ENCODE measurements at regions not wholly inside any gene's neighbourhood (a gene's known extent, or its start where the extent isn't known, plus 50 kb on each side); places are given as distances from the start of the nearest gene placed in this dataset.

GRCh38 chr21:34022627-34023335 is 50.6 kb upstream of the MRPS6 start:
- peak; percentile 72 for DNase-seq (ENCODE audit: low read depth)

DNA sequence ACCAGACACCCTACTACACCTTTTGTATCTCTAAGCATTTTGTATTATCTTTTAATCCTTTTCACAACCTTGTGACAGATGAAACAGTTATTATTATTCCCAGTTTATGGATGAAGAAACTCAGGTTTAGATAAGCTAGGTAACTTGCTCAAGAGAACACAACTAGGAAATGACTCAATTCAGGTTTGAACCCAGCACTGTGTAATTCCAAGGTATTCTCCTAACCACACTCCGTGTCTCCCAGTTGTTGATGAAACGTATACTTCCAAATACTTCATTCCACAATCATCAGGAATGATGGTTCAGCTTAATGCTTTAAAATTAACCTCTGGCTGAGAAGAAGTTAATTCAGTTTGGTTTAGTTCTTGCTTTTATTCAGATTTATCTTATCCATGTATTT is 51.7 kb upstream of the MRPS6 start:
- DNase-seq (ENCODE audit: low read depth): no peak

- no peak for DNase-seq (ENCODE audit: low read depth)
These were observed 52.3 kb upstream of the MRPS6 start for GRCh38 chr21:34020983-34021553.

DNA sequence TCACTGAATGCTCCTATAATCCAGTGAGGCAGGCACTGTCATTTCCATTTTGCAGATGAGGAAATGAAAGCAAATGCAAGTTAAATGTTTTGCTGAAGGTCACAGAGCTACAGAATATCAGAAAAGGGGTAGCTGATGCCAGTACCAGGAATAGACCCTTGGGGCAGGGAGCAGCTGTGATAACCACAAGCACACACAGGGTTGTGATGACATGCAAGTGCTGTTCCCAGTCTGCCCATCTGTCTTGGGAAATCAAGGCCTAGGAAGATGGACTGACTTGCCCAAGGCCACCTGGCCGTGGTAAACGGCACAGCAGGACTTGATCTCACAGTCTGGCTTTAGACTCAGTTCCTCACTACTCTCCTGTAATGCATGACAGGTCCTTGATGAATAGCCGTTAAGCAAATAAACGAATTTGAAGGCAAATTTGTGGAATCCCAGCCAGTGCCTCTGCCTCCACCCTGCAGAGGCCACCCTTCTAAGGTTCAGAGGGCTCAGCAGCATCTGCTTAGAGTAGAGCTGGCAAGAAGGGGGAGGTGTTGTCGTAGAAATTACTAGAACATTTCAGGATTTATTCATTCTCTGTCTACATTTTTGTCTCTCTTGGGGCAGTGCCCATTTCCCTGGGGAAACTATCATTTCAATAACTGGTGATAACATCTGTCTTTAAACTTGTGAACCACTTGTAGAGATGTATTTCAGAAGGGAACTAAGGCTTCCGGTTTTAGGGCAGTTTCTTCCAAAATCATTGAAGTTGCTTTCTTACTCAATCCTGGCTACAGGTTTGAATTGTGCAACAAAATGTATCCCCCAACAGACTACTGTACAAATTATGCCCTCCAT is 53.2 kb upstream of the MRPS6 start:
- peak; percentile 43 for DNase-seq (ENCODE audit: low read depth)

GRCh38 chr21:34019402-34019801 is 54.0 kb upstream of the MRPS6 start:
- no peak for DNase-seq (ENCODE audit: low read depth)

DNA sequence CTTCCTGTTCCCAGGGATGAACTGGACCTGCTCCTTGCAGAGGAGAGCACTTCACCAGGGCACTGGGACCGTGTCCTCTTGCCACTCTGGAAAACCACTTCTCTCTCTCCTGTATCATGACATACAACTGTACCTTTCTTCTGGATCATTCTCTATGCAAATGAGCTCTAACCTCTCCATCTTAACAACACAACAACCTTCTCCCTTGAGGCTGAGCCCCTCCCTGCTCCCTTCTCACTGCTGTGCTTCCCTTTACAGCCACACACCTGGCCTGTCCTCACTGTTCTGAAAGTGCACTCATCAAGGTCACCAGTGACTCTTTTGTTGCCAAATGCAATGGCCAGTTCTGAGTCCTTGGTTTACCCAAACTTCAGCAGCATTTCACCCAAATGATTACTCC is 54.5 kb upstream of the MRPS6 start:
- DNase-seq (ENCODE audit: low read depth): no peak

DNA sequence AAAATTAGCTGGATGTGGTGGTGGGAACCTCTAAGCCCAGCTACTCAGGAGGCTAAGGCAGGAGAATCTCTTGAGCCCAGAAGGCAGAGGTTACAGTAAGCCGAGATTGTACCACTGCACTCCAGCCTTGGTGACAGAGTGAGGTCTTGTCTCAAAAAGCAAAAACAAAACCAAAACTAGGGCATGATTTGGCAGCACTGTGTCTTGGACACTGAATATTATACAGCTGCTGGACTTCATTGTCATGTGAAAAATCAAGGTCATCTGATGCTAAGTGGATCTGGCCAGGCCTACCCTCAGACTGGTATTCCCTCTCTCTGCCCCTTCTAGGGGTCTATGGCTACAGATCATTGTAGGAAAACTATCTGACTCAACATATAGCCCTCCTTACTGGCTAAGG is 55.2 kb upstream of the MRPS6 start:
- DNase-seq (ENCODE audit: low read depth): no peak

DNA sequence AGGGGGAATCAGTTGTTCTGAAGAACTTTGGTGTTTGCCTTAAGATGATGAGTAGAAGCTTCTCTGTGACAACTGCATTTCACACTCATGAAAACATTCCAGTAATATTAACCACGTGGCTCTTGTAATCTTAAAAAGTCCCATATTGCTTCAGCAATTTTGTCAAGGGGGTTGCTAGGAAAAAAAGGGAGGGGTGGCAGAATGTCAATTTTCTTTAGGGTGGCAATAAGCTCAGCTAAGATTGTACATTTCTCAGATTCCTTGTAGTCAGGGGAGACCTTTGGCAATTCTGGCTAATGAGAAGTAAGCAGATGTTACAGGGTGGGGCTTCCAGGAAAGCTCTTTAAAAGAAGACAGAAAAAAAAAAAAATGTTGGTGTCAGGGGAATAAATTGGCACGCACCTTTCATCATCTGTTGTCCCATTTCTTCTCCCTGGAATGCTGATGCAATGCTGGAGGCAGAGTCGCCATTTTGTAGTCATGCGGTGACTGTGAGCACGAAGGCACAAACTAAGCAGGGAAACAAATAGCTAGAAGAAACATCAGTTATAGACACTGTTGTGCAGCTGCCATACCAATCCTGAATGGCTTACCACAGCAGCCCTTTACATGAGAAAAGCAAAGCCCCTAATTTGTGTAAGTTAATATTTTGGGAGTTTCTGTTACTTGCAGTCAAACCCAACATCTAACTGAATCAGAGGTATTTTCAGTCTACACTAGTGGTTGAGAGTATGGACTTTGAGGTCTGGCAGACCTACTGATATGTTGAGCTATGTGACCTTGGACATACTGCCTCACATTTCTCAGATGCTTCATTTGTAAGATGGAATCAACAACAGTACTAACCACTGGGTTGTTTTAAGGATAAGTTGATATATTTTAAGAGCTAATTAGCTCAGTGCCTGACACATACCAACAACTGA is 56.1 kb upstream of the MRPS6 start:
- no peak for DNase-seq (ENCODE audit: low read depth)

GRCh38 chr21:34012640-34013039 is 60.7 kb upstream of the MRPS6 start:
- no peak for DNase-seq (ENCODE audit: low read depth)

DNA sequence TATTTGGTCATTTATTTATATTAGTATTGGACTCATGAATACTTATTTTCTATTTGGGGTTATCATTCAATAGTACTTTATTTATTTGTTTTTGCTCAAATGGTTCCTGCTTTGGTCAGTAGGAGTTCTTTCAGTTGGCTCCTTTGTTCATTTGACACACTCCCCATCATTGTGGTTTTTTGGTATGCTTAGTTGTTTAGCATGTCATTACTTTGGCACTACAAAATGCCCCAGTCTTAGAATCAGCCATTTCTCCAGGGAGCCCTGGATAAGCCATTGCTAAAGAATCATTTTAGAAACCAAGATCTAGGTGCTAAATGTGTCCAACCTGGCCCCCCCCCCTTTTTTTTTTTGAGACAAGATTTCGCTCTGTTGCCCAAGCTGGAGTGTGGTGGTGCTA is 61.7 kb upstream of the MRPS6 start:
- DNase-seq (ENCODE audit: low read depth): peak; percentile 66

- DNase-seq (ENCODE audit: low read depth): no peak
These were observed 64.2 kb upstream of the MRPS6 start for GRCh38 chr21:34009193-34009592.

- DNase-seq (ENCODE audit: low read depth): no peak
These were observed 64.8 kb upstream of the MRPS6 start for GRCh38 chr21:34008618-34009017.

GRCh38 chr21:34006611-34007168 is 66.7 kb upstream of the MRPS6 start:
- no peak for DNase-seq (ENCODE audit: low read depth)

- no peak for DNase-seq (ENCODE audit: low read depth)
These were observed 68.4 kb upstream of the MRPS6 start for GRCh38 chr21:34004974-34005373.

GRCh38 chr21:34004013-34004938 is 69.1 kb upstream of the MRPS6 start:
- DNase-seq (ENCODE audit: low read depth): no peak

- no peak for DNase-seq (ENCODE audit: low read depth)
These were observed 70.0 kb upstream of the MRPS6 start for GRCh38 chr21:34003428-34003827.

DNA sequence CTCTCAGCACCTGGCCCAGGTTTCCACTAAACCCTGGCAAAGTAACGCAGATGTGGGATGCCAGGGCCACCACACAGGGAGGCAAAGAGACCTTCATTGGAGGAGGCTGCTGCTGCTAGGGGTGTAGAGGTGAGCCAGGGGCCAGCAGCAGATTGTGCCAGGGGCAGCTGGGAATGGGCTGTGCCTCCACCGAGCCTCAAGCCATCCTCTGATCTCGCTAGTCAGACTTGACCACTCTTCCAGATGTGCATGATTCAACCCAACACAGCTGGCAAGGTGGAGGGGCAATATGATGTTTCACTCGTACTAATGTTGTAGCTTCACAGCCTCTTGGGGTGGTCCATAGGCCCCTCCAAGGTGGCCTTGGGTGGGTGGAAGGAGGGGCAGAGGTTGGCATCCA is 73.0 kb upstream of the MRPS6 start:
- DNase-seq (ENCODE audit: low read depth): no peak

GRCh38 chr21:33998809-33999208 is 74.6 kb upstream of the MRPS6 start:
- no peak for DNase-seq (ENCODE audit: low read depth)

DNA sequence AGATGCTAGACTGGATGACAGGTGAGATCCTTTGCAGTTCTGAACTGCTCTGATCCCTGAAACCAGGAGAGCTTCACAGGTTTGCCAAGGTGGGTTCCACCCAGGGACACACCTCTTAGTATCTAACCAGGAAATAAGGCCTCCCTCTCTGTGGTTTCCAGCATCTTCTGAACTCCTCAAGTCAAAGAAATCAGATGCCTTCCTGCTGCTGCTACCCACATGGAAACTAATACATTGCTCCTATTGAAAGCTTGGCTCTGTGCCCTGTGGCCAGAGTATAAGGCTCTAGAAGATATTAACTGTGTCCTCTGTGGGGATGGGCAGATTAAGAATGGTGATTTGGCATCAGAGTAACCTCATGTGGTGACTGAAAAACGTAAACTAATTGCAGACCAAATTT is 75.0 kb upstream of the MRPS6 start:
- DNase-seq (ENCODE audit: low read depth): peak; percentile 50

GRCh38 chr21:33997436-33997835 is 75.9 kb upstream of the MRPS6 start:
- no peak for DNase-seq (ENCODE audit: low read depth)
